ENCODE measurements at regions not wholly inside any gene's neighbourhood (a gene's known extent, or its start where the extent isn't known, plus 50 kb on each side); places are given as distances from the start of the nearest gene placed in this dataset.

DNA sequence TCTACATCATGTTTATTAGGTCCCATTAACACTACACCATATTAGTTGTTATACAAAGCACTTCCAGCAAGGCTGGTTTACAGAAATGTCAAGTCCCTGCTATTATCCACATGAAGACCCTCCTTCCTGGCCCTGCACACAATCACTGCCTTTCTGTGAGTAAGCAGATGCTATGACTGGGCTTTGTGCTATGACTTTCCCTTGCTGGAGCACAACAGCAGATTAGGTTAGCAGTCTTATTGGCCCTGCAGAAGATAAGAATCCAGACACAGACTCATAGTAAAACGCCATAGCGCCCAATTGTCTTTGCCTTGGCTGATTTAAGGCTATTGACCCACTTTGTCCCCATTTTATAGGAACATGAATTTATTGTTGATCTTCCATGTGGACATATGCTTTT is 228.9 kb upstream of the ACTBL2 start:
- no TSS peak for BruUV-seq (replicated peaks)
- Histone ChIP-seq H3K27ac (ENCODE audit: low read depth, low read length, poor library complexity, severe bottlenecking) (no peak overlapping the region), H3K9me3 (ENCODE audit: low read depth, low read length, poor library complexity, severe bottlenecking) (no peaks in the 10 kb centered on the region), H3K36me3 (ENCODE audit: insufficient read depth, low read length, poor library complexity, severe bottlenecking) (no peaks in the 10 kb centered on the region), H3K4me1 (ENCODE audit: insufficient read depth, low read length, poor library complexity, severe bottlenecking) (no peaks in the 10 kb centered on the region), H3K27me3 (replicated peaks; ENCODE audit: insufficient read depth, low read depth, low read length, poor library complexity) (no peaks in the 10 kb centered on the region), H3K4me3 (ENCODE audit: low read depth, low read length, poor library complexity, severe bottlenecking) (no peak overlapping the region)
- ChIA-PET POLR2A (ENCODE audit: low non-redundant PET) (no interaction called here), CTCF (no interaction called here)
- no peak for DNase-seq (ENCODE audit: low spot score)
- no peak for TF ChIP-seq EZH2 (IDR thresholded peaks at IDR 0.05; ENCODE audit: borderline replicate concordance, low read depth, low read length, poor library complexity, severe bottlenecking)
- intact Hi-C loops (cut with micrococcal nuclease; ENCODE audit: unreplicated experiment): no loop called here

DNA sequence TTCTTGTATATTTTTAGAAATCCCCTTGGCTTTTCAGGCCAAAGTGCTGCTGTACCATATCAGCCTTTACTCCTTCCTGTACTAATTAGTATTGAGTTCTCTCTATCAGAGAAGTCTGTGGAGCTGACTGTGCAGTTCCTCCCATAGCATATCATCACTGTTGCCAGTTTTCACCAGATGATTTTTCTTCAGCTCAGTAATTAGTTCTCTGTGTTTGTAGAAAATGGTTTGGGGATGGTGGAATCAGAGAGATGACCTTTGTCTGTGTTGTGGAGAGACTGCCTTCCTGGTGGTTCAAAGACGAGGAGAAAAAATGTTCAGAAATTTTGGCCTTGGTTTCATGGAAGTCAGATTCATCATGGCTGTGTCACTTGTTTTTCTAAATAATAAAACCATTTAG is 227.5 kb upstream of the ACTBL2 start:
- BruUV-seq (replicated peaks): no TSS peak
- CTCF ChIA-PET: no interaction called here
- POLR2A ChIA-PET (ENCODE audit: low non-redundant PET): no interaction called here

DNA sequence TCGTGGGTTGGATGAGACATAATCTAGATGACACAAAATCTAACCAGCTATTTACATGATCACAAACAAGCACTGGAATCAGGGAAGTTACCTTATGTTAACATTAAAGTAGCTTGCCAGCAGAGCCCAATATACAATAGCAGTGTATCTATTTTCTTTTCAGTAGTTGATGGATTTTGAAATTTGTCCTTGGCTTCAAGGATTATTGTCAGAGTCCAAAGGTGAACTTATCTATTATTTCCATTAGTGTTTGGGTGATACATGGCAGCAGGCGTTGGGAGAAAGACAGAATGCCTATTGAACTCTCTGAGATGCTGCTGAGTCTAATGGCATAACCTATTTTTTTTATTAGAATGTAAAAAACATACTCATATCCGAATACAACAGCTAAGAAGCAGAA is 223.2 kb upstream of the ACTBL2 start:
- Histone ChIP-seq H3K9me3 (ENCODE audit: low read depth, low read length, poor library complexity, severe bottlenecking) (no peaks in the 10 kb centered on the region), H3K4me3 (ENCODE audit: low read depth, low read length, poor library complexity, severe bottlenecking) (no peak overlapping the region), H3K36me3 (ENCODE audit: insufficient read depth, low read length, poor library complexity, severe bottlenecking) (no peaks in the 10 kb centered on the region), H3K27ac (ENCODE audit: low read depth, low read length, poor library complexity, severe bottlenecking) (no peak overlapping the region), H3K27me3 (replicated peaks; ENCODE audit: insufficient read depth, low read depth, low read length, poor library complexity) (peaks cover 3% of the 10 kb centered on the region), H3K4me1 (ENCODE audit: insufficient read depth, low read length, poor library complexity, severe bottlenecking) (no peaks in the 10 kb centered on the region)
- TF ChIP-seq, protein P1, sequence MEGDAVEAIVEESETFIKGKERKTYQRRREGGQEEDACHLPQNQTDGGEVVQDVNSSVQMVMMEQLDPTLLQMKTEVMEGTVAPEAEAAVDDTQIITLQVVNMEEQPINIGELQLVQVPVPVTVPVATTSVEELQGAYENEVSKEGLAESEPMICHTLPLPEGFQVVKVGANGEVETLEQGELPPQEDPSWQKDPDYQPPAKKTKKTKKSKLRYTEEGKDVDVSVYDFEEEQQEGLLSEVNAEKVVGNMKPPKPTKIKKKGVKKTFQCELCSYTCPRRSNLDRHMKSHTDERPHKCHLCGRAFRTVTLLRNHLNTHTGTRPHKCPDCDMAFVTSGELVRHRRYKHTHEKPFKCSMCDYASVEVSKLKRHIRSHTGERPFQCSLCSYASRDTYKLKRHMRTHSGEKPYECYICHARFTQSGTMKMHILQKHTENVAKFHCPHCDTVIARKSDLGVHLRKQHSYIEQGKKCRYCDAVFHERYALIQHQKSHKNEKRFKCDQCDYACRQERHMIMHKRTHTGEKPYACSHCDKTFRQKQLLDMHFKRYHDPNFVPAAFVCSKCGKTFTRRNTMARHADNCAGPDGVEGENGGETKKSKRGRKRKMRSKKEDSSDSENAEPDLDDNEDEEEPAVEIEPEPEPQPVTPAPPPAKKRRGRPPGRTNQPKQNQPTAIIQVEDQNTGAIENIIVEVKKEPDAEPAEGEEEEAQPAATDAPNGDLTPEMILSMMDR (conservative IDR thresholded peaks at IDR 0.05; ENCODE audit: low read depth, low read length): no peak
- TF ChIP-seq EZH2 (IDR thresholded peaks at IDR 0.05; ENCODE audit: borderline replicate concordance, low read depth, low read length, poor library complexity, severe bottlenecking): no peak
- no peak for DNase-seq (ENCODE audit: low spot score)
- CTCF ChIA-PET: no interaction called here
- no TSS peak for BruUV-seq (replicated peaks)
- intact Hi-C loops (cut with micrococcal nuclease; ENCODE audit: unreplicated experiment): no loop called here
- POLR2A ChIA-PET (ENCODE audit: low non-redundant PET): no interaction called here

More for the DNA sequence above, 227.5 kb upstream of the ACTBL2 start:
- no peaks in the 10 kb centered on the region for H3K9me3 ChIP-seq (ENCODE audit: low read depth, low read length, poor library complexity, severe bottlenecking)
- no peaks in the 10 kb centered on the region for H3K27me3 ChIP-seq (replicated peaks; ENCODE audit: insufficient read depth, low read depth, low read length, poor library complexity)
- no peak overlapping the region for H3K4me3 ChIP-seq (ENCODE audit: low read depth, low read length, poor library complexity, severe bottlenecking)
- no peaks in the 10 kb centered on the region for H3K4me1 ChIP-seq (ENCODE audit: insufficient read depth, low read length, poor library complexity, severe bottlenecking)
- no peak for DNase-seq (ENCODE audit: low spot score)
- intact Hi-C loops (cut with micrococcal nuclease; ENCODE audit: unreplicated experiment): no loop called here
- H3K27ac ChIP-seq (ENCODE audit: low read depth, low read length, poor library complexity, severe bottlenecking): no peak overlapping the region
- no peaks in the 10 kb centered on the region for H3K36me3 ChIP-seq (ENCODE audit: insufficient read depth, low read length, poor library complexity, severe bottlenecking)
- TF ChIP-seq, protein P1 (conservative IDR thresholded peaks at IDR 0.05; ENCODE audit: low read depth, low read length): no peak
- TF ChIP-seq EZH2 (IDR thresholded peaks at IDR 0.05; ENCODE audit: borderline replicate concordance, low read depth, low read length, poor library complexity, severe bottlenecking): no peak

DNA sequence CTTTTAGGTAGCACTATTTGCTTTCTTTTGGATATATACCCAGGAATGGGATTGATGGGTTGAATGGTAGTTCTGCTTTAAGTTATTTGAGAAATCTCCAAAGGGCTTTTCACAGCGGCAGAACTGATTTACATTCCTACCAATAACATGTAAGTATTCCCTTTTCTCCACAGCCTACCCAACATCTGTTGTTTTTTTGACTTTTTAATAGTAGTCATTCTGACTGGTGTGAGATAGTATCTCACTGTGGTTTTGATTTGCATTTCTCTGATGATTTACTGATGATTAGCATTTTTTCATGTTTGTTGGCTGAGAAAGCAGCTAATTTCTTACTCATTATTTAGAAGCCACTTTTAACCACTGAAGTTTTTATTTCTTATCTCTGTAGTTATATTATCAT is 221.1 kb upstream of the ACTBL2 start:
- Histone ChIP-seq H3K9me3 (ENCODE audit: low read depth, low read length, poor library complexity, severe bottlenecking) (no peaks in the 10 kb centered on the region), H3K27me3 (replicated peaks; ENCODE audit: insufficient read depth, low read depth, low read length, poor library complexity) (peaks cover 3% of the 10 kb centered on the region), H3K27ac (ENCODE audit: low read depth, low read length, poor library complexity, severe bottlenecking) (no peak overlapping the region), H3K36me3 (ENCODE audit: insufficient read depth, low read length, poor library complexity, severe bottlenecking) (no peaks in the 10 kb centered on the region), H3K4me1 (ENCODE audit: insufficient read depth, low read length, poor library complexity, severe bottlenecking) (no peaks in the 10 kb centered on the region), H3K4me3 (ENCODE audit: low read depth, low read length, poor library complexity, severe bottlenecking) (no peak overlapping the region)
- TF ChIP-seq, protein P1 (conservative IDR thresholded peaks at IDR 0.05; ENCODE audit: low read depth, low read length): no peak
- TF ChIP-seq EZH2 (IDR thresholded peaks at IDR 0.05; ENCODE audit: borderline replicate concordance, low read depth, low read length, poor library complexity, severe bottlenecking): no peak
- intact Hi-C loops (cut with micrococcal nuclease; ENCODE audit: unreplicated experiment): no loop called here
- ChIA-PET CTCF (no interaction called here), POLR2A (ENCODE audit: low non-redundant PET) (no interaction called here)
- no TSS peak for BruUV-seq (replicated peaks)
- DNase-seq (ENCODE audit: low spot score): no peak
